RWPE1 (cell line): ENCODE measurements at regions not wholly inside any gene's neighbourhood (a gene's known extent, or its start where the extent isn't known, plus 50 kb on each side); places are given as distances from the start of the nearest gene placed in this dataset.

Source experiments
- CTCF ChIA-PET: fragments of 350-600 bp; sonication (Branson Sonifier 250); formaldehyde crosslinking; extraction: SDS; loops from one replicate; lab custom pipeline; 2021; lab: Yijun Ruan, JAX
- POLR2A ChIA-PET: fragments of 400-600 bp; formaldehyde crosslinking; extraction: SDS; loops from one replicate; lab custom pipeline; 2020; ENCODE audit warnings: antibody characterized with exemption; ENCODE audit not compliant: low non-redundant PET; lab: Yijun Ruan, JAX
- DNase-seq: peaks from one replicate; pipeline ENCODE4 v3.0.0; 2012; ENCODE audit warnings: low spot score
- H3K27ac ChIP-seq: fragments of 450-650 bp; 2 replicates; pipeline ENCODE4 v1.5.1; 2017
- TF ChIP-seq, protein P1 (sequence below): fragments of 450-650 bp; conservative IDR thresholded peaks from 2 replicates; pipeline ENCODE4 v1.5.1; 2017; ENCODE audit warnings: low read depth, mild to moderate bottlenecking

DNA sequence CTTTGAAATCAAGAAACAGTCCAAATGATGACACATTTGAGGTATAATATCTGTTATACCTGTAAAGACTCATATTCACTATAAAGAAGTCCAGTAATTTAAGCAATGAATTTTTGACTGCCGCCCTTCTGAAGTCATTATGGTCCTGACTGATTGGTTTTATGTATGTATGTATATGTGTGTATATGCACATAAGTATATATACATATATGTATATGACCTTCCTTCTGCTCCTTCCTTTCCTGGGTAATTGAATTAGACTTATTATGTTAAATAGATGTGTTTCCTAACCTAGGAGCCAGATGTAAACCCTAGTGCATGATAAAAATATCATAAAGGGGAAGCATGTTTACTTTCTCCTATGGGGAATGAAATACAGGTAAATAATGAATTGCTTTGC lies 343.1 kb upstream of the BRINP1 start:
- TF ChIP-seq, protein P1, sequence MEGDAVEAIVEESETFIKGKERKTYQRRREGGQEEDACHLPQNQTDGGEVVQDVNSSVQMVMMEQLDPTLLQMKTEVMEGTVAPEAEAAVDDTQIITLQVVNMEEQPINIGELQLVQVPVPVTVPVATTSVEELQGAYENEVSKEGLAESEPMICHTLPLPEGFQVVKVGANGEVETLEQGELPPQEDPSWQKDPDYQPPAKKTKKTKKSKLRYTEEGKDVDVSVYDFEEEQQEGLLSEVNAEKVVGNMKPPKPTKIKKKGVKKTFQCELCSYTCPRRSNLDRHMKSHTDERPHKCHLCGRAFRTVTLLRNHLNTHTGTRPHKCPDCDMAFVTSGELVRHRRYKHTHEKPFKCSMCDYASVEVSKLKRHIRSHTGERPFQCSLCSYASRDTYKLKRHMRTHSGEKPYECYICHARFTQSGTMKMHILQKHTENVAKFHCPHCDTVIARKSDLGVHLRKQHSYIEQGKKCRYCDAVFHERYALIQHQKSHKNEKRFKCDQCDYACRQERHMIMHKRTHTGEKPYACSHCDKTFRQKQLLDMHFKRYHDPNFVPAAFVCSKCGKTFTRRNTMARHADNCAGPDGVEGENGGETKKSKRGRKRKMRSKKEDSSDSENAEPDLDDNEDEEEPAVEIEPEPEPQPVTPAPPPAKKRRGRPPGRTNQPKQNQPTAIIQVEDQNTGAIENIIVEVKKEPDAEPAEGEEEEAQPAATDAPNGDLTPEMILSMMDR = no peak
- POLR2A ChIA-PET = no interaction called here
- CTCF ChIA-PET = no interaction called here
- no peak overlapping the region for H3K27ac ChIP-seq
- DNase-seq = no peak

DNA sequence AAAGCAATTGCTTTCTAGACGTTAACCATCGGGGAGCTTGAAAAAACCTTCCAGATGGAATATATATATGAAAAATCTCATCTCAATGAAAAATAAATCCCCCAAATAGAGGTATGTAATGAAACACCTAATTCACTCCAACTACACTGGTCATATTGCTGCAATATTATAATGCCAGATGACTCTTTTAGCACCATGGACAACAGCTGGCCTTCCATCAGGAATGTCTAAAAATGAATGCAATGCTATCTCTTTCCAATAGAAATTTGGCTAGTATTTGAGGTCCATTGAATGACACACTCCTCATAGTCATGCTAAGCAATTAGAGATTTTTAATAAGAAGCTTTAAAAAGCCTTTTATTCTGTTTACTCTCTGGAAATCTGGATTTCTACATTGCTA lies 340.2 kb upstream of the BRINP1 start:
- TF ChIP-seq, protein P1 = no peak
- POLR2A ChIA-PET = no interaction called here
- DNase-seq = no peak
- no peak overlapping the region for H3K27ac ChIP-seq
- CTCF ChIA-PET = no interaction called here

- POLR2A ChIA-PET = no interaction called here
- DNase-seq = no peak
- CTCF ChIA-PET = interaction anchor here (0.6 to 0.7 kb wide), 2 partner anchors 240 to 332 kb away, joined by 3 to 4 read pairs; no protein-coding TSS in a partner anchor
- no peak overlapping the region for H3K27ac ChIP-seq
- TF ChIP-seq, protein P1 = no peak
Observed at GRCh38 chr9:119707228-119707845, 338.1 kb upstream of the BRINP1 start.

DNA sequence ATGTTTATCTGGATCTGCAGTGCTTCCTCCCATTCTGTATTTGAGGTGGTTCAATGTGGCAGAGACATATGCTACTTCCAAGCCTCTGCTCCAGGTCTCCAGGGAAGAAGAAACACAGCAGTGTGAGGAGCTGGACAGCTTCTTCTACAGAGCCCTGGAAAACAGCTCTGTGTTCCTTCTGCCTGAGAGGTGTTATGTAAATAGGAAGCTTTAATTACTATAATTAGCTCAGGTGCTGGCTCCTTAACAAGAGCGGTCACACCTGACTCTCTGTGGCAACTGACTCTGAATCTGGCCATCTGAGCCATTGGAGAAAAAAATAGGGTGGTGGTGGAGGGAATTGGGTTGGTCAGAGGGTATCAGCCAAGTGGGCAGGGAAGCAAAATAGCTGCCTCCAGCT lies 332.4 kb upstream of the BRINP1 start:
- H3K27ac ChIP-seq = no peak overlapping the region
- ChIA-PET POLR2A (no interaction called here), CTCF (no interaction called here)
- TF ChIP-seq, protein P1 = no peak
- no peak for DNase-seq

- no peak overlapping the region for H3K27ac ChIP-seq
- ChIA-PET POLR2A (no interaction called here), CTCF (no interaction called here)
- no peak for DNase-seq
- TF ChIP-seq, protein P1 = no peak
Observed at GRCh38 chr9:119698535-119698934, 329.3 kb upstream of the BRINP1 start.

GRCh38 chr9:119697996-119698395 lies 328.8 kb upstream of the BRINP1 start:
- DNase-seq = no peak
- H3K27ac ChIP-seq = no peak overlapping the region
- ChIA-PET CTCF (no interaction called here), POLR2A (no interaction called here)
- TF ChIP-seq, protein P1 = no peak
